ENCODE measurements at regions not wholly inside any gene's neighbourhood (a gene's known extent, or its start where the extent isn't known, plus 50 kb on each side); places are given as distances from the start of the nearest gene placed in this dataset.

GRCh38 chr18:68103561-68103960 lies 587.0 kb upstream of the DSEL start:
- POLR2A ChIA-PET = no interaction called here
- no peak overlapping the region for H3K27ac Mint-ChIP-seq

GRCh38 chr18:68102117-68102516 lies 585.6 kb upstream of the DSEL start:
- no peak overlapping the region for H3K4me3 Mint-ChIP-seq
- ATAC-seq (ENCODE audit: low read depth) = no peak
- CTCF ChIA-PET = no interaction called here

More at GRCh38 chr18:68103561-68103960, 587.0 kb upstream of the DSEL start:
- Mint-ChIP-seq H3K9me3 (peaks cover 9% of the 10 kb centered on the region), H3K27me3 (no peaks in the 10 kb centered on the region), H3K36me3 (ENCODE audit: low read depth) (no peaks in the 10 kb centered on the region), H3K4me1 (no peaks in the 10 kb centered on the region), H3K4me3 (no peak overlapping the region)
- no peak for TF ChIP-seq CTCF (IDR thresholded peaks at IDR 0.05)
- no peak for DNase-seq
- intact Hi-C loops (cut with micrococcal nuclease) = no loop called here
- no peak for ATAC-seq (ENCODE audit: low read depth)
- CTCF ChIA-PET = no interaction called here

DNA sequence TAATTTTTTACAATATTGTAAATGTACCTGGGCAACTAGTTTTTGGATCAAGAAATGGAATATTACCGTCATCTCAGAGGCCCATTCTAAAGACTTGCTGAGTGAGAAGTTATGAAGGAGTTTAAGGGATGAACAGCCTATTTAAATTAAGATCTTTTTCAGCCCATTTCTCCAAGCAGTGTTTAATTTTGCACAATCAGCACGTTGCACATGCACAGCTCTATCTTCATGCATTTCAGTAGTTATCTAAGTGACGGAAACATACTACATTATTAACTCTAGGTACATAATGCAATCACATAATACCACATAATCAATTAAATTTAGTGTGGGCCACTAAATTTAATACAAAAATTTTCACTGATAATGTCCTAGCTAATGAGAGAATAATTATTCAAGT lies 582.1 kb upstream of the DSEL start:
- H3K4me3 Mint-ChIP-seq = no peak overlapping the region
- TF ChIP-seq CTCF (IDR thresholded peaks at IDR 0.05) = no peak
- H3K9me3 Mint-ChIP-seq = peaks cover 3% of the 10 kb centered on the region
- H3K36me3 Mint-ChIP-seq (ENCODE audit: low read depth) = no peaks in the 10 kb centered on the region
- intact Hi-C loops (cut with micrococcal nuclease) = no loop called here
- H3K27ac Mint-ChIP-seq = no peak overlapping the region
- ChIA-PET CTCF (no interaction called here), POLR2A (no interaction called here)
- DNase-seq = no peak
- ATAC-seq (ENCODE audit: low read depth) = no peak
- H3K4me1 Mint-ChIP-seq = no peaks in the 10 kb centered on the region
- no peaks in the 10 kb centered on the region for H3K27me3 Mint-ChIP-seq

More at GRCh38 chr18:68102117-68102516, 585.6 kb upstream of the DSEL start:
- POLR2A ChIA-PET = no interaction called here
- DNase-seq = no peak
- intact Hi-C loops (cut with micrococcal nuclease) = no loop called here
- Mint-ChIP-seq H3K27ac (no peak overlapping the region), H3K9me3 (peaks cover 6% of the 10 kb centered on the region), H3K27me3 (no peaks in the 10 kb centered on the region), H3K4me1 (no peaks in the 10 kb centered on the region), H3K36me3 (ENCODE audit: low read depth) (no peaks in the 10 kb centered on the region)
- TF ChIP-seq CTCF (IDR thresholded peaks at IDR 0.05) = no peak

GRCh38 chr18:68086481-68086880 lies 570.0 kb upstream of the DSEL start:
- Mint-ChIP-seq H3K36me3 (ENCODE audit: low read depth) (no peaks in the 10 kb centered on the region), H3K9me3 (no peaks in the 10 kb centered on the region), H3K27me3 (no peaks in the 10 kb centered on the region), H3K27ac (no peak overlapping the region), H3K4me1 (no peaks in the 10 kb centered on the region), H3K4me3 (no peak overlapping the region)
- intact Hi-C loops (cut with micrococcal nuclease) = no loop called here
- DNase-seq (no peak), ATAC-seq (ENCODE audit: low read depth) (no peak)
- no peak for TF ChIP-seq CTCF (IDR thresholded peaks at IDR 0.05)
- POLR2A ChIA-PET = no interaction called here
- CTCF ChIA-PET = no interaction called here

DNA sequence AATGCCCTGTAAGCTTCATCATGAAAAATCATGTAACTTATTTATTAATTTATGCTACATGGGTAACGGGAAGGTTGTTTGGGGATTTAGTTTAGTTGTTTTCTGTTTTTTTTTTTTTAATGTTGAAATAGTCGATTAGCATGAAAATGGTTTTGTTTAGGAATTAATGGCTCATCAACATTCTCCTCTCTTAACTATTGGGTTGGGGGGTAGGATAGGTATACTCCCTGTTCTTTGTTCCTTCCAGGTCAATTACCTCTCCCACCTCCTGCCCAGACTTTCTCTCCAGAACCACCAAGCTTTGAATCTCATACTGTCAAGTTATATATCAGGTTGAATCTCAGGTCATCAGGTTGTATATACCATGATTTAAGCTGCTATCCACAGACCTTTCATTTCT lies 568.7 kb upstream of the DSEL start:
- CTCF ChIA-PET = no interaction called here
- no peaks in the 10 kb centered on the region for H3K27me3 Mint-ChIP-seq
- intact Hi-C loops (cut with micrococcal nuclease) = no loop called here
- H3K4me3 Mint-ChIP-seq = no peak overlapping the region
- POLR2A ChIA-PET = no interaction called here
- no peak for TF ChIP-seq CTCF (IDR thresholded peaks at IDR 0.05)
- no peak for DNase-seq
- H3K9me3 Mint-ChIP-seq = no peaks in the 10 kb centered on the region
- no peak overlapping the region for H3K27ac Mint-ChIP-seq
- H3K4me1 Mint-ChIP-seq = no peaks in the 10 kb centered on the region
- H3K36me3 Mint-ChIP-seq (ENCODE audit: low read depth) = no peaks in the 10 kb centered on the region
- ATAC-seq (ENCODE audit: low read depth) = no peak
